ENCODE measurements at regions not wholly inside any gene's neighbourhood (a gene's known extent, or its start where the extent isn't known, plus 50 kb on each side); places are given as distances from the start of the nearest gene placed in this dataset.

DNA sequence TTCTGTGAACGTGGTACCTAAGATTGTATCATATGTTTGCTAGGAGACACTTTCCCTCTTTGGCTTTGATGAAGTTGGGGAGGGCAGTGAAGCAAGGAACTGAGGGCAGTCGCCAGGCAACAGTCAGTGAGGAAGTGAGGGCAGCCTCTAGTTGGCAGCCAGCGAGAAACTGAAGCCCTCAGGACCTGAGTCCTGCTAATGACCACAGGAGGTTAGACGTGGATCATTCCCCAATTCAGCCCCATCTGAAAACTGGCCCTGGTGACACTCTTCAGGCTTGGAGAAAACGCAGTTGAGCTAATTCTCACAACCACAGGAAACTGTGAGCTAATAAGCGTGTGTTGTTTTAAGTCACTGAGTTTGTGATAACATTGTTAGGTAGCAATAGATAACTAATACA lies 84.5 kb upstream of the REG3G start:
- TF ChIP-seq, protein P1, sequence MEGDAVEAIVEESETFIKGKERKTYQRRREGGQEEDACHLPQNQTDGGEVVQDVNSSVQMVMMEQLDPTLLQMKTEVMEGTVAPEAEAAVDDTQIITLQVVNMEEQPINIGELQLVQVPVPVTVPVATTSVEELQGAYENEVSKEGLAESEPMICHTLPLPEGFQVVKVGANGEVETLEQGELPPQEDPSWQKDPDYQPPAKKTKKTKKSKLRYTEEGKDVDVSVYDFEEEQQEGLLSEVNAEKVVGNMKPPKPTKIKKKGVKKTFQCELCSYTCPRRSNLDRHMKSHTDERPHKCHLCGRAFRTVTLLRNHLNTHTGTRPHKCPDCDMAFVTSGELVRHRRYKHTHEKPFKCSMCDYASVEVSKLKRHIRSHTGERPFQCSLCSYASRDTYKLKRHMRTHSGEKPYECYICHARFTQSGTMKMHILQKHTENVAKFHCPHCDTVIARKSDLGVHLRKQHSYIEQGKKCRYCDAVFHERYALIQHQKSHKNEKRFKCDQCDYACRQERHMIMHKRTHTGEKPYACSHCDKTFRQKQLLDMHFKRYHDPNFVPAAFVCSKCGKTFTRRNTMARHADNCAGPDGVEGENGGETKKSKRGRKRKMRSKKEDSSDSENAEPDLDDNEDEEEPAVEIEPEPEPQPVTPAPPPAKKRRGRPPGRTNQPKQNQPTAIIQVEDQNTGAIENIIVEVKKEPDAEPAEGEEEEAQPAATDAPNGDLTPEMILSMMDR (conservative IDR thresholded peaks at IDR 0.05), result no peak
- H3K36me3 ChIP-seq (ENCODE audit: control insufficient read depth, insufficient read depth, low read length), result no peaks in the 10 kb centered on the region
- H3K4me3 Mint-ChIP-seq, result no peak overlapping the region
- peaks cover 2% of the 10 kb centered on the region for H3K9me3 ChIP-seq (ENCODE audit: control insufficient read depth, low read length)
- peaks cover 32% of the 10 kb centered on the region for H3K4me1 Mint-ChIP-seq
- no peak overlapping the region for H3K9ac ChIP-seq (ENCODE audit: extremely low read depth, low read length, poor library complexity, severe bottlenecking)
- DNase-seq, result no peak
- peaks cover 1% of the 10 kb centered on the region for H3K27me3 Mint-ChIP-seq (ENCODE audit: insufficient read depth)
- 60 to 74% methylated on average over 1 to 6 of the region's 6 CpGs for WGBS, 2 experiments (ENCODE audit: insufficient coverage in 1 of 2, insufficient read length in 1 of 2)
- H3K4me3 ChIP-seq (ENCODE audit: low read length), result no peak overlapping the region
- peaks cover 2% of the 10 kb centered on the region for H3K9me3 Mint-ChIP-seq
- peaks cover 38% of the 10 kb centered on the region for H3K27me3 ChIP-seq (ENCODE audit: control insufficient read depth, insufficient read depth, low read length, poor library complexity, severe bottlenecking)
- H3K36me3 Mint-ChIP-seq (ENCODE audit: low read depth), result no peaks in the 10 kb centered on the region
- H3K27ac ChIP-seq (ENCODE audit: low read depth, low read length), result no peak overlapping the region
- H3K4me1 ChIP-seq (ENCODE audit: control insufficient read depth, insufficient read depth, low read length), result peaks cover 4% of the 10 kb centered on the region
- H3K27ac Mint-ChIP-seq, result peak overlapping the region; percentile 52

DNA sequence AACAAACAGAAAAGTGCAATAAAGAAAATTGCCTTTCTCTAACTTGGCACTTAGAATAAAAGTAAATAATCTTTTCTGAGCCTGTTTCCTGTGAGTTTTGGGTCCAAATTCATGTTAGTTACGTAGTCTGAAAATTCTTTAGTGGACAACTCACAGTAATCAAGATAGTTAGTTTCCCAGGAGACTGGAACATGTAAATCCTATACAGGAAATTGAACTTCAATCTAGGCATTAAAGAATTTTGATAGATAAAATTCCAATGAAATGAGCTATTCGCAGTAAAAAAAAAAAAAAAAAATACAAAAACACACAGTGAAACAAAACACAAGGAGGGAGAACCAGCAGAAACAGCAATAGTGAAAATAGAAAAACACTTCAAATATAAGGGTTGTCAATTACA lies 83.8 kb upstream of the REG3G start:
- TF ChIP-seq, protein P1 (conservative IDR thresholded peaks at IDR 0.05), result no peak
- WGBS, 2 experiments (ENCODE audit: insufficient coverage in 1 of 2, insufficient read length in 1 of 2), result 100% methylated on average over 1 of the region's 2 CpGs
- Mint-ChIP-seq H3K36me3 (ENCODE audit: low read depth) (no peaks in the 10 kb centered on the region), H3K4me3 (no peak overlapping the region), H3K27me3 (ENCODE audit: insufficient read depth) (peaks cover 1% of the 10 kb centered on the region), H3K4me1 (peaks cover 26% of the 10 kb centered on the region), H3K9me3 (peaks cover 6% of the 10 kb centered on the region), H3K27ac (no peak overlapping the region)
- Histone ChIP-seq H3K9ac (ENCODE audit: extremely low read depth, low read length, poor library complexity, severe bottlenecking) (no peak overlapping the region), H3K27ac (ENCODE audit: low read depth, low read length) (no peak overlapping the region), H3K27me3 (ENCODE audit: control insufficient read depth, insufficient read depth, low read length, poor library complexity, severe bottlenecking) (peaks cover 31% of the 10 kb centered on the region), H3K4me3 (ENCODE audit: low read length) (no peak overlapping the region), H3K36me3 (ENCODE audit: control insufficient read depth, insufficient read depth, low read length) (no peaks in the 10 kb centered on the region), H3K9me3 (ENCODE audit: control insufficient read depth, low read length) (peaks cover 7% of the 10 kb centered on the region), H3K4me1 (ENCODE audit: control insufficient read depth, insufficient read depth, low read length) (peaks cover 4% of the 10 kb centered on the region)
- no peak for DNase-seq

DNA sequence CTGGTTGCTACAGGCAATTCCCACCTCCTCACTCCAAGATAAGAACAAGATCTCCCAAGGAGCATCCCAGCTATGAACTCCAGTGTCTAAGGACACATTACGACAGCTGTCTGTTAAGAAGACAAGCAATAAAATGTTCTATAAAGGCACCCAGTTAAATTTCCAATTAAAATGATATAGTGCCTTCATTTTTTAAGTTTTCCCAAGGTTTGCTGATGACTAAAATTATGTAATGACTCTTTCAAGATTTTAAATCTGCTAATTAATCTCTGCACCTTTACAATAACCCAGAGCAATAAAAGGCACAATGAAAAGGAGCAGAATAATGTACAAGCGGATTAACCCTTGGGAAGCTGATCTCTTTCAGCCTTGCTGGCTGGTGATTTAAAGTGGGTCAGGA lies 61.6 kb upstream of the REG3G start:
- H3K4me3 Mint-ChIP-seq, result no peak overlapping the region
- H3K9me3 Mint-ChIP-seq, result no peaks in the 10 kb centered on the region
- Histone ChIP-seq H3K9me3 (ENCODE audit: control insufficient read depth, low read length) (no peaks in the 10 kb centered on the region), H3K9ac (ENCODE audit: extremely low read depth, low read length, poor library complexity, severe bottlenecking) (no peak overlapping the region), H3K4me3 (ENCODE audit: low read length) (no peak overlapping the region), H3K36me3 (ENCODE audit: control insufficient read depth, insufficient read depth, low read length) (no peaks in the 10 kb centered on the region), H3K27me3 (ENCODE audit: control insufficient read depth, insufficient read depth, low read length, poor library complexity, severe bottlenecking) (no peaks in the 10 kb centered on the region), H3K4me1 (ENCODE audit: control insufficient read depth, insufficient read depth, low read length) (no peaks in the 10 kb centered on the region), H3K27ac (ENCODE audit: low read depth, low read length) (no peak overlapping the region)
- TF ChIP-seq, protein P1 (conservative IDR thresholded peaks at IDR 0.05), result no peak
- H3K27me3 Mint-ChIP-seq (ENCODE audit: insufficient read depth), result no peaks in the 10 kb centered on the region
- no peaks in the 10 kb centered on the region for H3K36me3 Mint-ChIP-seq (ENCODE audit: low read depth)
- no peak for DNase-seq
- H3K27ac Mint-ChIP-seq, result no peak overlapping the region
- H3K4me1 Mint-ChIP-seq, result peaks cover 7% of the 10 kb centered on the region
- 99 to 100% methylated on average over 1 to 2 of the region's 2 CpGs for WGBS, 2 experiments (ENCODE audit: insufficient coverage in 1 of 2, insufficient read length in 1 of 2)
